Muscle layer of duodenum (tissue), 2 donors: ENCODE measurements at regions not wholly inside any gene's neighbourhood (a gene's known extent, or its start where the extent isn't known, plus 50 kb on each side); places are given as distances from the start of the nearest gene placed in this dataset.

ENCODE experiments used
- H3K27ac ChIP-seq: one replicate; pipeline ENCODE4 v1.7.0; 2013; ENCODE audit warnings: mild to moderate bottlenecking, low read length
- H3K27me3 ChIP-seq: one replicate; pipeline ENCODE4 v1.7.0; 2013; ENCODE audit warnings: low read depth, mild to moderate bottlenecking, control low read depth, low read length
- H3K36me3 ChIP-seq, 2 donors: one replicate each; pipeline ENCODE4 v1.7.0; 2013; ENCODE audit warnings: low read length in 2 of 2, control low read depth in 1 of 2, mild to moderate bottlenecking in 1 of 2; ENCODE audit not compliant: insufficient read depth in 2 of 2, control insufficient read depth in 1 of 2
- H3K4me1 ChIP-seq, 2 donors: one replicate each; pipeline ENCODE4 v1.7.0; 2013; ENCODE audit warnings: low read length in 2 of 2, mild to moderate bottlenecking in 2 of 2, control low read depth in 1 of 2, moderate library complexity in 1 of 2; ENCODE audit not compliant: insufficient read depth in 2 of 2, control insufficient read depth in 1 of 2
- H3K4me3 ChIP-seq, 2 donors: one replicate each; pipeline ENCODE4 v1.7.0; 2013; ENCODE audit warnings: low read length in 2 of 2, low read depth in 1 of 2, mild to moderate bottlenecking in 1 of 2
- H3K9me3 ChIP-seq, 2 donors: one replicate each; pipeline ENCODE4 v1.7.0; 2013; ENCODE audit warnings: low read length in 2 of 2, control low read depth in 1 of 2, mild to moderate bottlenecking in 1 of 2; ENCODE audit not compliant: control insufficient read depth in 1 of 2
- donor health status: healthy.

DNA sequence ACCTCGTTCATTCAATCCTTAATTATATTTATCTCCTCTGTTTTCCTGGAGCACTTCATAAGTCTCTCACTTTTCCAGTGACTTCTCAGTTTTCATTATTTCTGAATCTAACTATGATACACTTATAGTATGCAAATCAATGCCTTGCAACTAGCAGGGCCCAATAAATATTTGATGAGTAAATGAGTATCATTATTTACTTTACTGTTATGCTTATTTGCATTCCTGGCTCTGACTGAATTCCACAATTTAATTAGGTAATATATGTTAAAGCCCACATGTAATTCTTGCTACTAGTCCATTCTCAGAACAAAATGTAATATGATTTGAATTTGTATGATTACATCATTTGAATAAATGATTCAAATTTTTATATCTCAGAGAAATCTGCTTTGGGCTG is 1595.1 kb upstream of the MIR17HG start:
- Histone ChIP-seq H3K4me3 (no peak overlapping the region), H3K4me1 (no peaks in the 10 kb centered on the region), H3K36me3 (no peaks in the 10 kb centered on the region), H3K27me3 (no peaks in the 10 kb centered on the region), H3K9me3 (no peaks in the 10 kb centered on the region), H3K27ac (no peak overlapping the region)

DNA sequence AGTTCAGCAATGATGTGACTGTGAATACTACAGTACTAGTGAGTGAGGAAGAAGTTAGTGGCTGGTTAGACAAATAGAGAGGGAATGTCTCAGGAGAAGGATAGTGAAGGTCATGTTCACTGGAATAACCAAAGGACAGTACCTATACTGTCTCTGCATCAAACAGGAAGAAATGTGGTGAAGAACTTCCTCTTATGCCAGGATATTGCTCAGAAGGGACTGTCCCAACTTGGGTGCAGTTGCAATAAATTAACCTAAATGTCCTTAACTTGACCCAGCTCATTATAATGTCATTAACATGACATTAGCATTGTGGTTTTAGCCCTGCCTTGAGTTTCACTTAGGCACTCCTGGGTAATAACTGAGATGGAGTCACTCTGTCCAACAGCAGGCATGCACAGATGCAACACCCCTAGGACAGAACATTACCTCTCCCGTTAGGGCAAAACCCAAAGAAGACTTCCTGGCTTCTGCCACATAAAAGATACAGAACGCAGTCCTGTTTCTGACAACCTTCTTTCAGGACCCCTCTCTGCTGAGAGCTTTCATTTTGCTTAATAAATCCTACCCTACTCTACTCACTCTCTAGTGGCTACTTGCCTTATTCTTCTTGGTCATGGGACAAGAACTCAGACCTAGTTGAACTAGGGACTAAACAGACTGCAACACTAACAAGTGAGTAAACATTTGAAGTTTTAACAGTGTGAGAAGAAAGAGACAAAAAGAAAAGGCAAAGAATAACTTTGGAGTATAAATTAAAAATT is 1591.6 kb upstream of the MIR17HG start:
- Histone ChIP-seq H3K27me3 (no peaks in the 10 kb centered on the region), H3K9me3 (no peaks in the 10 kb centered on the region), H3K4me3 (no peak overlapping the region), H3K36me3 (no peaks in the 10 kb centered on the region), H3K27ac (no peak overlapping the region), H3K4me1 (no peaks in the 10 kb centered on the region)

DNA sequence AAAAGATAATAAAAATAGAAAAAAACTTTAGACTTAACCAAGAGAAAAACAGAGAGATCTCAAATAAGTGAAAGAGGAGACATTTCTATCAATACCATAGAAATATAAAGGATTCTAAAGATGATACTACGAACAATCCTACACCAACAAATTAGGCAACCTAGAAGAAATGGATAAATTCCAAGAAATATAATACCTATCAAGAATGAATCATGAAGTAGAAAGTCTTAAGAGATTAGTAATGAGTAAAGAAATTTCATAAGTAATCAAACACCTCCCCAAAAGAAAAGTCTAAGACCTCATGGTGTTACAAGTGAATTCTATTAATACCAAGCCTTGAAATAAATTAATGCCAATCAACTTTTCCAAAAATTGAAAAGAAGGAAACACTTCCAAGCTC is 1584.5 kb upstream of the MIR17HG start:
- H3K4me1 ChIP-seq: no peaks in the 10 kb centered on the region

DNA sequence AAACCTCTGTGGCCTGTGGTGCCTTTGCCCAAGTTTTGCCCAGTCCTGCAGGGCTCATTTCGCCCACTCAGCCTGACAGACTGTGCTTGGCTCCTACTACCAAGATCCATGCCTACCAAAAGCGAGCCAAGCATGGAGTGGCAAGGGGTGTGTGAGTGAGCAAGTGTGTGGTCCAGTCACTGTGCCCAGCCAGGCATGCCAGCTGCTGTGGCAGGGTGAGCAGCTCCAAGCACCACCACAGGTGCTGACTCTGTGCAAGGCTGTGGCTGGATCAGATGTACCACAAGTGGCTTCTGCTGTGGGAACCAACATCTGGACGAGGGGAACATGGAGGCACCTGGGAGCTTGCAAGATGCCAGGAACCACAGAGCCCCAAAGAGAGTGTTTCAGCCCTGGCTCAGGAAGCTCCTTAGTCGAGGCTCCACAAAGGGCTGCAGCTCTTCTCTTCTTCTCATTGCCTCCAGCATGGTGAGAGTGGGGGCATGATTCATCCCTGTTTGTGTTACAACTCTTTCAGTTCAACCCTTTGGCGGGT is 1564.2 kb upstream of the MIR17HG start:
- H3K27me3 ChIP-seq: no peaks in the 10 kb centered on the region
- H3K4me3 ChIP-seq: no peak overlapping the region
- no peaks in the 10 kb centered on the region for H3K4me1 ChIP-seq
- no peaks in the 10 kb centered on the region for H3K9me3 ChIP-seq
- no peak overlapping the region for H3K27ac ChIP-seq
- no peaks in the 10 kb centered on the region for H3K36me3 ChIP-seq

More for the DNA sequence above, 1584.5 kb upstream of the MIR17HG start:
- H3K4me3 ChIP-seq: no peak overlapping the region
- no peaks in the 10 kb centered on the region for H3K9me3 ChIP-seq
- no peaks in the 10 kb centered on the region for H3K36me3 ChIP-seq
- H3K27me3 ChIP-seq: no peaks in the 10 kb centered on the region
- no peak overlapping the region for H3K27ac ChIP-seq

DNA sequence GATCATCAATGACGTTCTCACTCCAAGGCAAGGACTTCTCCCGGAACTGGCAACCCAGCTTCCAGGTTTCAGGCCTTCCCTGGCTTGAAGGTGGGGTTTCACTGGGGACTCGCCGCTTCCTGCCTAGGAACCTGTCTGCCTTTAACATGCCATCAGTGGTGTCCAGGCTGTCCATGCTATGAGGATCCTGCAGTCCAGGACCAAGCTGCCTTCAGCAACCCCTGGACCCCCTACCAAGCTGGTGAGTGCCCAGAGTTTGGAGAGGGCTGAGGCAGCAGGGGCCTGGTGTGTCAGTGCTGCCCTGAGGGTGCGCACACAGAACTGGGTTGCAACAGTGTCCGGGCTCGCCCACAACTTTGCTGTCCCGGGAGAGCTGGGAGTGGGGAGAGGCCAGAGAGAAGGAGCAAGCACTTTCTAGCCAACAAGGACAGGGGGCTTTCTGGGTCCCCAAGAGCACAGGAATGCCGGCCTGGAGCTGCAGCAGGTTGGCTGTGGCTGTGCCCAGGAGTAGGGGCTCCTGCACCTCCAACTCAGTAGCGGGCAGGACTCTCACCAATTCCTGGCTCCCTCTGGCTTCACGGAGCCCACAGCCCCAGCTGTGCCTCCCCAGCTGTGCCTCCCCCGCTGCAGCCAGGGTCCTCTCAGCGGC is 1563.2 kb upstream of the MIR17HG start:
- no peak overlapping the region for H3K4me3 ChIP-seq
- H3K36me3 ChIP-seq: no peaks in the 10 kb centered on the region
- no peak overlapping the region for H3K27ac ChIP-seq
- H3K27me3 ChIP-seq: no peaks in the 10 kb centered on the region
- H3K9me3 ChIP-seq: no peaks in the 10 kb centered on the region
- H3K4me1 ChIP-seq: no peaks in the 10 kb centered on the region

DNA sequence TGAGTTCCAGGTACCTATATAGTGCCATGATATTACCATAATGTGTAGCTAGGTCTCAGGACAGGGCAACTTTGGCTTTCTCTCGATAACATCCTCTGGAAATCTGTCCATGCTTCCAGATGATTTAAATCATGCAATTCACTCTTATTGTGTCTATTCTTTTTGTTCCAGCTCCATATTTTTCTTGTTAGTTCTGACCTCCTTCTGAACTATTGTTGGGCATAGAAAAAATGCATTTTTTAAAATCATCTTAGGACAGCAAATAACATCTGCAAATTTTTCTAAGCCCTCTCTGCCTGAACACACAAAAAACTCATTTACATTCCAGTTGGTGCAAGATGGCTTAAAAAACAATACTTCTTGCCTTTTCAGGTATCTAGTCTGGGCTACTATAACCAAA is 1561.0 kb upstream of the MIR17HG start:
- Histone ChIP-seq H3K9me3 (no peaks in the 10 kb centered on the region), H3K27me3 (no peaks in the 10 kb centered on the region), H3K4me3 (no peak overlapping the region), H3K36me3 (no peaks in the 10 kb centered on the region), H3K4me1 (no peaks in the 10 kb centered on the region), H3K27ac (no peak overlapping the region)

DNA sequence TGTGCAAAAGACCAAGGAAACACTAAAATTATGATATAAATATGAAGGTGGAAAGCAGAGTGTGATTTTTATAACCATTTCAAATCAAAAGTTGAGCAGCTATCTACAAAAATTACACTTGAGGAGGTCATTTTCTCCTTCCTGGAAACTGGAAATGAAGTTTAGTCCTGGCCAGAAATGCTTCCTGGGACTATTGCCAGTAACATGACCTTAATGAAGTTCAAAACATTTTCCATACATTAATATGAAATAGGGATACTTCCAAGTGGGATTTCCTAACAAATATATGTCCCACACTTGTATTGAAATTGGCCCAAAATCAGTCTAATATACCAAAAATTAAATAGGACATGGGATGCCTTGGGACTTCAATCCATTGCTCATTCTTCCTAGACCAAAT is 1556.8 kb upstream of the MIR17HG start:
- H3K4me3 ChIP-seq: no peak overlapping the region
- H3K36me3 ChIP-seq: no peaks in the 10 kb centered on the region

DNA sequence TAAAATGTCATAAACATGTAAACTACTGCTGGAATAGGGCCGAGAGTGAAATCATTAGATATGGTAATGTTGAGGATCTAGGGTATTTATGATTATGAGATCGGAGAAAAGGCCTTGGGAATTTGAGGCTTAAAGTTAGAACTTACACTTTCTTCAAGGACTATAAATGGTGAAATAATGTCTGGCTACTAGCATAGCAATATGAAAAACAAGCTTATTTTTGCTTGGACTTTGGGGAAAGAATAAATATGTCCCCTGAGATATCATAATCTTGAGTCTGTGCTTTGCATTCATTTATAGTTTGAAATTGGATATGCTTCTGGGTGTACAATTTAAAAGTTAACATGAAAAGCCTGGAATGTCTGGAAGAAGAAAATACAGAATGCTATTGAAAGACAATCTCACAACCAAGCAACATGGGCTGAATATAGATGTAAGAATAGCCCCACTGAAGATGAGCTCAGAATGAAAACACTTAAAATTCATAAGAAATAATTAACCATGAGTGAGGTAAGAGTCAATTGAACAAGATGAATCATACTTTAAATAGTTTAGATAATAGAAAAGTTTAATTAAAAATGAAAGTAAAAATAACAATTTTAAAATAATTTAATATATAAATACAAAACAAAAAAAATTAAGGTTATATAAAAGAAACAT is 1555.4 kb upstream of the MIR17HG start:
- no peaks in the 10 kb centered on the region for H3K4me1 ChIP-seq
- H3K27me3 ChIP-seq: no peaks in the 10 kb centered on the region
- no peaks in the 10 kb centered on the region for H3K9me3 ChIP-seq
- H3K36me3 ChIP-seq: no peaks in the 10 kb centered on the region
- no peak overlapping the region for H3K4me3 ChIP-seq
- H3K27ac ChIP-seq: no peak overlapping the region

More for the DNA sequence above, 1556.8 kb upstream of the MIR17HG start:
- Histone ChIP-seq H3K27me3 (no peaks in the 10 kb centered on the region), H3K27ac (no peak overlapping the region), H3K4me1 (no peaks in the 10 kb centered on the region), H3K9me3 (no peaks in the 10 kb centered on the region)

DNA sequence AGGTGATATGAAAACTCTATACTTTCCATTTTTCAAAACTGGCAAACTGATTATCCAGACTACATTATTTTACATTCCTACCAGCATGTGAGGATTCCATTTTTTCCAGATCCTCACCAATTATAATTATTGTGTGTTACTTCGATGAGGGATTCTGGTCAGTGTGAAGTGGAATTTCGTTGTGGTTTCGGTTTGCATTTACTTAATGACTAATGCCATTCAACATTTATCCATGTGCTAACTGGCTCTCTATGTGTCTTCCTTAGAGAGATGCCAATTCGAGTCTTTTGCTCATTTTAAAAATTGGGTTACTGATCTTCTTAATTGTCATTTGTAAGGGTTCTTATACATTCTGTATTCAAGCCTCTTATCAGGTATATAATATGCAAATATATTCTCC is 1551.3 kb upstream of the MIR17HG start:
- Histone ChIP-seq H3K36me3 (no peaks in the 10 kb centered on the region), H3K4me3 (no peak overlapping the region), H3K27ac (no peak overlapping the region), H3K27me3 (no peaks in the 10 kb centered on the region), H3K9me3 (no peaks in the 10 kb centered on the region), H3K4me1 (no peaks in the 10 kb centered on the region)

DNA sequence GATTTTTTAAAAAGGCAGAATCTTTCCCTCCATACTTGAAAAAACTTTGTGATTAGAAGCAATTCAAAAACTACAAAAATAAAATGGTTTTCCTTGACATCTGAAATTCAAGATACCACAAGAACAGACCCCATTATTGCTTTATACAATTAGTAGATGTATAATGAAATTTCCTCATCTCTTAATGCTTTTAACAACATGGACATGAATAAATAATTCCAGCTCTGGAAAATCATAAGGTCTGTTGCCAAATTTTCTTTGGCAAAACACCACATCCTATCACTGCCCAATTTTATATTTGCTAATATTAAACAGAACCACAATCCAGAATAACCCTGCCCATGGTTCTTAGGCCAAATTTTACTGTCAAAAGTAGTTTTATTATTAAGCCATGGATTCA is 1543.6 kb upstream of the MIR17HG start:
- Histone ChIP-seq H3K4me1 (no peaks in the 10 kb centered on the region), H3K9me3 (no peaks in the 10 kb centered on the region), H3K27ac (no peak overlapping the region), H3K36me3 (no peaks in the 10 kb centered on the region), H3K27me3 (no peaks in the 10 kb centered on the region), H3K4me3 (no peak overlapping the region)

DNA sequence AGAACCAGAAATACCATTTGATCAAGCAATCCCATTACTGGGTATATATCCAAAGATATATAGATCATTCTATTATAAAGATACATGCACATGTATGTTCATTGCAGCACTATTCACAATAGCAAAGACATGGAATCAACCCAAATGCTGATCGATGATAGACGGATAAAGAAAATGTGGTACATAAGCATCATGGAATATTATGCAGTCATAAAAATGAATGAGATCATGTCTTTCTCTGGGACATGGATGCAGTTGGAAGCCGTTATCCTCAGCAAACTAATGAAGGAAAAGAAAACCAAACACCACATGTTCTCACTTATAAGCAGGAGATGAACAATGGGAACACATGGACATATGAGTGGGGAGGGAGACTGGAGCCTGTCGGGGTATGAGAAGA is 1540.9 kb upstream of the MIR17HG start:
- Histone ChIP-seq H3K27me3 (no peaks in the 10 kb centered on the region), H3K4me1 (no peaks in the 10 kb centered on the region), H3K9me3 (no peaks in the 10 kb centered on the region)

More for the DNA sequence above, 1540.9 kb upstream of the MIR17HG start:
- Histone ChIP-seq H3K4me3 (no peak overlapping the region), H3K36me3 (no peaks in the 10 kb centered on the region), H3K27ac (no peak overlapping the region)
